Keratinocyte (primary cell): ENCODE measurements at regions not wholly inside any gene's neighbourhood (a gene's known extent, or its start where the extent isn't known, plus 50 kb on each side); places are given as distances from the start of the nearest gene placed in this dataset.

Source experiments
- DNase-seq: peaks from one replicate; pipeline ENCODE4 v3.0.0-alpha.2; 2011; ENCODE audit warnings: low read depth, missing footprints, low spot score
- FAIRE-seq: peaks from 2 replicates; lab custom pipeline; 2011; peaks lifted over from hg19 to GRCh38; lab: Jason Lieb, UNC
- H2AFZ ChIP-seq: 2 replicates; pipeline ENCODE4 v1.6.0; 2012; ENCODE audit warnings: low read length, control low read depth, inconsistent platforms; ENCODE audit not compliant: control insufficient read depth
- H3K27ac ChIP-seq: 2 replicates; pipeline ENCODE4 v1.5.1; 2011; ENCODE audit warnings: low read length; ENCODE audit not compliant: control insufficient read depth, insufficient read depth
- H3K27me3 ChIP-seq: 3 replicates; pipeline ENCODE4 v1.6.0; 2011; ENCODE audit warnings: low read length; ENCODE audit not compliant: control insufficient read depth, insufficient read depth; ENCODE audit errors: extremely low read depth
- H3K36me3 ChIP-seq, 2 experiments: 2 replicates in 1 of 2; 3 replicates in 1 of 2; pipeline ENCODE4 v1.5.1; 2011; ENCODE audit warnings: low read length in 2 of 2, mild to moderate bottlenecking in 1 of 2; ENCODE audit not compliant: control insufficient read depth in 2 of 2, insufficient read depth in 2 of 2; ENCODE audit errors: extremely low read depth in 1 of 2
- H3K4me1 ChIP-seq: 3 replicates; pipeline ENCODE4 v1.5.1; 2011; ENCODE audit warnings: low read length; ENCODE audit not compliant: control insufficient read depth, insufficient read depth; ENCODE audit errors: extremely low read depth
- H3K4me2 ChIP-seq: 3 replicates; pipeline ENCODE4 v1.6.0; 2011; ENCODE audit warnings: low read depth, low read length; ENCODE audit not compliant: control insufficient read depth, insufficient read depth; ENCODE audit errors: extremely low read depth
- H3K4me3 ChIP-seq, 3 experiments: fragments of 200-600 bp in 1 of 3; sonication (generic) in 1 of 3; 2 replicates in 2 of 3; 3 replicates in 1 of 3; pipeline ENCODE4 v1.5.1; 2011 to 2016; ENCODE audit warnings: low read length in 3 of 3, mild to moderate bottlenecking in 3 of 3, control low read depth in 2 of 3, inconsistent platforms in 1 of 3, low read depth in 1 of 3, mixed read lengths in 1 of 3, mixed run types in 1 of 3, moderate library complexity in 1 of 3; ENCODE audit not compliant: control insufficient read depth in 2 of 3, insufficient read depth in 2 of 3; ENCODE audit errors: extremely low read depth in 1 of 3
- H3K79me2 ChIP-seq: 2 replicates; pipeline ENCODE4 v1.6.0; 2012; ENCODE audit warnings: low read length; ENCODE audit not compliant: control insufficient read depth, insufficient read depth
- H3K9ac ChIP-seq: 3 replicates; pipeline ENCODE4 v1.6.0; 2011; ENCODE audit warnings: low read length; ENCODE audit not compliant: control insufficient read depth, insufficient read depth; ENCODE audit errors: extremely low read depth
- H3K9me1 ChIP-seq: 3 replicates; pipeline ENCODE4 v1.6.0; 2011; ENCODE audit warnings: low read length; ENCODE audit not compliant: control insufficient read depth, insufficient read depth; ENCODE audit errors: extremely low read depth
- H3K9me3 ChIP-seq: 2 replicates; pipeline ENCODE4 v1.5.1; 2012; ENCODE audit warnings: low read depth, low read length; ENCODE audit not compliant: control insufficient read depth
- H4K20me1 ChIP-seq: 3 replicates; pipeline ENCODE4 v1.6.0; 2011; ENCODE audit warnings: low read length; ENCODE audit not compliant: control insufficient read depth, insufficient read depth; ENCODE audit errors: extremely low read depth
- EZH2 ChIP-seq: IDR thresholded peaks from one replicate; pipeline ENCODE4 v1.6.1; 2012; ENCODE audit warnings: inconsistent platforms, mild to moderate bottlenecking, low read length, moderate library complexity
- dilution Hi-C: fragments of 300-500 bp; cut with MboI; formaldehyde crosslinking; loops from one replicate; pipeline ENCODE4 v1.7.0; 2020; ENCODE audit warnings: low sequenced_read_pairs; ENCODE audit not compliant: extremely low pct_ligation_motif_present
- TF ChIP-seq, protein P1 (sequence below), 3 experiments: IDR thresholded peaks in 1 of 3; conservative IDR thresholded peaks in 1 of 3; optimal IDR thresholded peaks in 1 of 3; 2 replicates in 2 of 3; 3 replicates in 1 of 3; pipeline versions ENCODE3 to v1.5.1; 2011; ENCODE audit warnings: low read length in 3 of 3, mild to moderate bottlenecking in 3 of 3, moderate library complexity in 2 of 3, control low read depth in 1 of 3, inconsistent platforms in 1 of 3; ENCODE audit not compliant: insufficient read depth in 2 of 3; ENCODE audit errors: extremely low read depth in 1 of 3

- Histone ChIP-seq H3K27ac (no peak overlapping the region), H3K9ac (no peak overlapping the region), H3K79me2 (no peaks in the 10 kb centered on the region), H3K9me3 (no peaks in the 10 kb centered on the region), H2AFZ (no peak overlapping the region), H3K4me2 (no peak overlapping the region), H4K20me1 (no peaks in the 10 kb centered on the region), H3K27me3 (no peaks in the 10 kb centered on the region), H3K4me3 (no peak overlapping the region), H3K36me3 (no peaks in the 10 kb centered on the region), H3K9me1 (no peaks in the 10 kb centered on the region), H3K4me1 (peaks cover 12% of the 10 kb centered on the region)
- no peak for TF ChIP-seq EZH2
- TF ChIP-seq, protein P1, sequence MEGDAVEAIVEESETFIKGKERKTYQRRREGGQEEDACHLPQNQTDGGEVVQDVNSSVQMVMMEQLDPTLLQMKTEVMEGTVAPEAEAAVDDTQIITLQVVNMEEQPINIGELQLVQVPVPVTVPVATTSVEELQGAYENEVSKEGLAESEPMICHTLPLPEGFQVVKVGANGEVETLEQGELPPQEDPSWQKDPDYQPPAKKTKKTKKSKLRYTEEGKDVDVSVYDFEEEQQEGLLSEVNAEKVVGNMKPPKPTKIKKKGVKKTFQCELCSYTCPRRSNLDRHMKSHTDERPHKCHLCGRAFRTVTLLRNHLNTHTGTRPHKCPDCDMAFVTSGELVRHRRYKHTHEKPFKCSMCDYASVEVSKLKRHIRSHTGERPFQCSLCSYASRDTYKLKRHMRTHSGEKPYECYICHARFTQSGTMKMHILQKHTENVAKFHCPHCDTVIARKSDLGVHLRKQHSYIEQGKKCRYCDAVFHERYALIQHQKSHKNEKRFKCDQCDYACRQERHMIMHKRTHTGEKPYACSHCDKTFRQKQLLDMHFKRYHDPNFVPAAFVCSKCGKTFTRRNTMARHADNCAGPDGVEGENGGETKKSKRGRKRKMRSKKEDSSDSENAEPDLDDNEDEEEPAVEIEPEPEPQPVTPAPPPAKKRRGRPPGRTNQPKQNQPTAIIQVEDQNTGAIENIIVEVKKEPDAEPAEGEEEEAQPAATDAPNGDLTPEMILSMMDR (optimal IDR thresholded peaks at IDR 0.05 in 1 of 3, IDR thresholded peaks at IDR 0.05 in 1 of 3, conservative IDR thresholded peaks at IDR 0.05 in 1 of 3; ENCODE audit: extremely low read depth in 1 of 3, insufficient read depth in 2 of 3, low read length in 3 of 3): no peak
- dilution Hi-C loops: no loop called here
- FAIRE-seq (no peak), DNase-seq (no peak)
Measured at GRCh38 chr15:58311556-58311955, 120.2 kb upstream of the LIPC start.

DNA sequence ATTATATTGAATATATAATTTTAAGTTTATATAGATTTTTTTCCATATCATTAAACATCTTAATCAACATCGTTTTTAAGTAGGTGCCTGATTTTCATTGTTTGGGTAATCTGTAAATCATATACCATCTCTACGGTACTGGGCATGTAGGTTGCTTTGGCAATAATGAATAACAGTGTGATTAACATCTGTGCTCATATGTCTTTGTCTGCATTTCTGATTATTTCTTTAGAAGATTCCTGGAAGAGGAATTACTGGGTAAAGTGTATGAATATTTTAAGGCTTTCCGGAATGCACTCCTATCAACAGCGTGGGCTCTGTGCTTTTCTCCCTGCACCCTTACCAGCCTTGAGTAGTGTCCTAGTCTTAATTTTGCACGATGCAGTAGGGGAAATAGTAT is 119.8 kb upstream of the LIPC start:
- Histone ChIP-seq H3K4me1 (peaks cover 8% of the 10 kb centered on the region), H3K79me2 (no peaks in the 10 kb centered on the region), H3K27ac (no peak overlapping the region), H3K4me3 (no peak overlapping the region), H3K9ac (no peak overlapping the region), H2AFZ (peak overlapping the region; percentile 17), H3K9me1 (no peaks in the 10 kb centered on the region), H3K9me3 (no peaks in the 10 kb centered on the region), H4K20me1 (no peaks in the 10 kb centered on the region), H3K27me3 (no peaks in the 10 kb centered on the region), H3K4me2 (no peak overlapping the region), H3K36me3 (no peaks in the 10 kb centered on the region)
- no peak for DNase-seq
- no peak for FAIRE-seq
- dilution Hi-C loops: no loop called here
- TF ChIP-seq, protein P1 (optimal IDR thresholded peaks at IDR 0.05 in 1 of 3, IDR thresholded peaks at IDR 0.05 in 1 of 3, conservative IDR thresholded peaks at IDR 0.05 in 1 of 3; ENCODE audit: extremely low read depth in 1 of 3, insufficient read depth in 2 of 3, low read length in 3 of 3): no peak
- no peak for TF ChIP-seq EZH2
